ENCODE measurements at regions not wholly inside any gene's neighbourhood (a gene's known extent, or its start where the extent isn't known, plus 50 kb on each side); places are given as distances from the start of the nearest gene placed in this dataset.

- ChIA-PET POLR2A (no interaction called here), CTCF (no interaction called here)
- H3K79me2 ChIP-seq (ENCODE audit: control insufficient read depth, insufficient read depth, low read length), result no peaks in the 10 kb centered on the region
- H2AFZ ChIP-seq (ENCODE audit: low read depth, low read length), result no peak overlapping the region
- no peaks in the 10 kb centered on the region for H3K27me3 ChIP-seq (ENCODE audit: control insufficient read depth in 2 of 2, insufficient read depth in 2 of 2, low read length in 2 of 2)
- H3K36me3 ChIP-seq (ENCODE audit: control insufficient read depth in 2 of 2, extremely low read depth in 1 of 2, insufficient read depth in 2 of 2, low read length in 2 of 2), result no peaks in the 10 kb centered on the region
- no peak overlapping the region for H3K27ac ChIP-seq (ENCODE audit: insufficient read depth, low read depth, low read length)
- H3K9me3 ChIP-seq (replicated peaks; ENCODE audit: control insufficient read depth, insufficient read depth, low read length), result no peaks in the 10 kb centered on the region
- H3K9ac ChIP-seq (replicated peaks; ENCODE audit: extremely low read depth, insufficient read depth, low read length), result no peak overlapping the region
- no peak for TF ChIP-seq FOS (IDR thresholded peaks at IDR 0.05; ENCODE audit: borderline replicate concordance, insufficient read depth, low read length)
- no peak for TF ChIP-seq POLR2A (IDR thresholded peaks at IDR 0.05; ENCODE audit: low read depth, low read length)
- TF ChIP-seq JUN (IDR thresholded peaks at IDR 0.05; ENCODE audit: borderline replicate concordance, insufficient read depth, insufficient read length, low read depth), result no peak
- TF ChIP-seq EZH2 (IDR thresholded peaks at IDR 0.05; ENCODE audit: borderline replicate concordance, low read depth, low read length, severe bottlenecking), result no peak
- TF ChIP-seq, protein P1, sequence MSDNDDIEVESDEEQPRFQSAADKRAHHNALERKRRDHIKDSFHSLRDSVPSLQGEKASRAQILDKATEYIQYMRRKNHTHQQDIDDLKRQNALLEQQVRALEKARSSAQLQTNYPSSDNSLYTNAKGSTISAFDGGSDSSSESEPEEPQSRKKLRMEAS (IDR thresholded peaks at IDR 0.05; ENCODE audit: insufficient read depth, insufficient read length), result no peak
- TF ChIP-seq POLR2AphosphoS5 (IDR thresholded peaks at IDR 0.05; ENCODE audit: insufficient read depth, low read depth, low read length), result no peak
- TF ChIP-seq CTCF (IDR thresholded peaks at IDR 0.05; ENCODE audit: extremely low read depth in 1 of 2, insufficient read depth in 1 of 2, low read depth in 1 of 2, low read length in 2 of 2), result no peak
- no peak for TF ChIP-seq MYC (IDR thresholded peaks at IDR 0.05; ENCODE audit: low read depth, low read length)
- no peak for TF ChIP-seq GATA2 (IDR thresholded peaks at IDR 0.05; ENCODE audit: insufficient read depth, insufficient read length, low read depth, low read length)
- no peaks in the 10 kb centered on the region for H3K4me1 ChIP-seq (ENCODE audit: control insufficient read depth, extremely low read depth, insufficient read depth, low read length)
- H4K20me1 ChIP-seq (replicated peaks; ENCODE audit: control insufficient read depth, extremely low read depth, insufficient read depth, low read length), result no peaks in the 10 kb centered on the region
- no peak overlapping the region for H3K4me2 ChIP-seq (ENCODE audit: insufficient read depth, low read length)
- H3K4me3 ChIP-seq (replicated peaks in 1 of 3; ENCODE audit: insufficient read depth in 1 of 3, low read depth in 1 of 3, low read length in 3 of 3), result no peak overlapping the region
- no peaks in the 10 kb centered on the region for H3K9me1 ChIP-seq (replicated peaks; ENCODE audit: control insufficient read depth, extremely low read depth, insufficient read depth, low read length)
- no TSS peak for BruUV-seq (replicated peaks)
- DNase-seq (ENCODE audit: low read depth, low spot score), result no peak
- no peak for FAIRE-seq
- dilution Hi-C loops (cut with MboI; ENCODE audit: extremely low pct_ligation_motif_present, low sequenced_read_pairs) (no loop called here), intact Hi-C loops (cut with micrococcal nuclease) (no loop called here)
Measured at GRCh38 chr5:164187785-164188184, 682.4 kb downstream of the MAT2B start.

Measured in endothelial cell of umbilical vein (primary cell).